ENCODE measurements at regions not wholly inside any gene's neighbourhood (a gene's known extent, or its start where the extent isn't known, plus 50 kb on each side); places are given as distances from the start of the nearest gene placed in this dataset.

GRCh38 chr13:104898484-104898883 lies 1637.0 kb downstream of the EFNB2 start:
- TF ChIP-seq CTCF (IDR thresholded peaks at IDR 0.05; ENCODE audit: low read depth, low read length) (no peak), EZH2phosphoT487 (IDR thresholded peaks at IDR 0.05; ENCODE audit: low read depth) (no peak)

Measured in OCI-LY3 (cell line).